Fibroblast of lung (primary cell): ENCODE measurements at regions not wholly inside any gene's neighbourhood (a gene's known extent, or its start where the extent isn't known, plus 50 kb on each side); places are given as distances from the start of the nearest gene placed in this dataset.

Source experiments
- DNase-seq, 2 donors: peaks; one replicate each; pipeline versions ENCODE4 v3.0.0 to v3.0.0-alpha.2; 2010; ENCODE audit warnings: low read depth in 2 of 2
- H2AFZ ChIP-seq: 2 replicates; pipeline ENCODE4 v1.5.1; 2012; ENCODE audit warnings: low read length, control low read depth, inconsistent platforms
- H3K27ac ChIP-seq: 2 replicates; pipeline ENCODE4 v1.5.1; 2011; ENCODE audit warnings: low read length, control low read depth; ENCODE audit not compliant: insufficient read depth
- H3K27me3 ChIP-seq: 2 replicates; pipeline ENCODE4 v1.5.1; 2011; ENCODE audit warnings: mild to moderate bottlenecking, low read length; ENCODE audit not compliant: control insufficient read depth, insufficient read depth
- H3K36me3 ChIP-seq: 2 replicates; pipeline ENCODE4 v1.5.1; 2011; ENCODE audit warnings: low read length; ENCODE audit not compliant: control insufficient read depth, insufficient read depth
- H3K4me1 ChIP-seq: 2 replicates; pipeline ENCODE4 v1.5.1; 2011; ENCODE audit warnings: low read length; ENCODE audit not compliant: control insufficient read depth, insufficient read depth; ENCODE audit errors: extremely low read depth
- H3K4me2 ChIP-seq: 2 replicates; pipeline ENCODE4 v1.5.1; 2011; ENCODE audit warnings: low read length, control low read depth; ENCODE audit not compliant: insufficient read depth; ENCODE audit errors: extremely low read depth
- H3K4me3 ChIP-seq, 4 experiments: fragments of 200-600 bp in 1 of 4; sonication (generic) in 1 of 4; replicated peaks in 1 of 4; 2 replicates each; pipeline ENCODE4 v1.5.1; 2011 to 2016; ENCODE audit warnings: low read length in 4 of 4, low read depth in 3 of 4, mild to moderate bottlenecking in 3 of 4, control low read depth in 2 of 4, inconsistent platforms in 1 of 4, mixed read lengths in 1 of 4; ENCODE audit not compliant: insufficient read depth in 1 of 4; ENCODE audit errors: control extremely low read depth in 1 of 4
- H3K79me2 ChIP-seq: 2 replicates; pipeline ENCODE4 v1.5.1; 2012; ENCODE audit warnings: mild to moderate bottlenecking, low read length, inconsistent platforms; ENCODE audit not compliant: control insufficient read depth, insufficient read depth
- H3K9ac ChIP-seq: 2 replicates; pipeline ENCODE4 v1.5.1; 2011; ENCODE audit warnings: mild to moderate bottlenecking, low read length, control low read depth; ENCODE audit not compliant: insufficient read depth
- H3K9me3 ChIP-seq: 2 replicates; pipeline ENCODE4 v1.5.1; 2012; ENCODE audit warnings: low read depth, low read length; ENCODE audit not compliant: control insufficient read depth, insufficient read depth
- H4K20me1 ChIP-seq: 2 replicates; pipeline ENCODE4 v1.5.1; 2011; ENCODE audit warnings: low read length; ENCODE audit not compliant: control insufficient read depth, insufficient read depth; ENCODE audit errors: extremely low read depth
- CTCF ChIP-seq, 2 donors: IDR thresholded peaks in 1 of 2; conservative IDR thresholded peaks in 1 of 2; 1 replicate in 1 of 2; 2 replicates in 1 of 2; pipeline ENCODE4 v1.5.1; 2011 to 2012; ENCODE audit warnings: low read length in 2 of 2, control low read depth in 1 of 2, inconsistent platforms in 1 of 2, low read depth in 1 of 2, mild to moderate bottlenecking in 1 of 2
- EZH2 ChIP-seq: IDR thresholded peaks from 2 replicates; pipeline ENCODE4 v1.5.1; 2012; ENCODE audit warnings: low read length, control low read depth, mild to moderate bottlenecking; ENCODE audit errors: missing control alignments

- Histone ChIP-seq H4K20me1 (no peaks in the 10 kb centered on the region), H3K9me3 (no peaks in the 10 kb centered on the region), H2AFZ (no peak overlapping the region), H3K27ac (no peak overlapping the region), H3K79me2 (no peaks in the 10 kb centered on the region), H3K4me2 (no peak overlapping the region), H3K27me3 (no peaks in the 10 kb centered on the region), H3K9ac (no peak overlapping the region), H3K36me3 (no peaks in the 10 kb centered on the region), H3K4me3 (no peak overlapping the region), H3K4me1 (no peaks in the 10 kb centered on the region)
- TF ChIP-seq EZH2, result no peak
- peak; percentile 55 to 72 for TF ChIP-seq CTCF (conservative IDR thresholded peaks at IDR 0.05 in 1 of 2, IDR thresholded peaks at IDR 0.05 in 1 of 2; ENCODE audit: low read depth in 1 of 2, low read length in 2 of 2)
- DNase-seq, result peak; percentile 26 to 71
Observed at GRCh38 chr5:165209101-165209727, 1703.8 kb downstream of the MAT2B start.

GRCh38 chr5:165224366-165225045 is 1719.1 kb downstream of the MAT2B start:
- Histone ChIP-seq H4K20me1 (no peaks in the 10 kb centered on the region), H3K4me3 (no peak overlapping the region), H3K4me2 (no peak overlapping the region), H3K27me3 (no peaks in the 10 kb centered on the region), H3K9ac (no peak overlapping the region), H3K36me3 (no peaks in the 10 kb centered on the region), H3K79me2 (no peaks in the 10 kb centered on the region), H3K9me3 (no peaks in the 10 kb centered on the region), H3K27ac (no peak overlapping the region), H2AFZ (no peak overlapping the region), H3K4me1 (no peaks in the 10 kb centered on the region)
- DNase-seq, result no peak
- TF ChIP-seq EZH2 (no peak), CTCF (conservative IDR thresholded peaks at IDR 0.05 in 1 of 2, IDR thresholded peaks at IDR 0.05 in 1 of 2; ENCODE audit: low read depth in 1 of 2, low read length in 2 of 2) (no peak)

GRCh38 chr5:165227515-165227914 is 1722.1 kb downstream of the MAT2B start:
- Histone ChIP-seq H3K4me3 (no peak overlapping the region), H3K9me3 (no peaks in the 10 kb centered on the region), H2AFZ (no peak overlapping the region), H3K4me2 (no peak overlapping the region), H4K20me1 (no peaks in the 10 kb centered on the region), H3K4me1 (no peaks in the 10 kb centered on the region), H3K27ac (no peak overlapping the region), H3K27me3 (no peaks in the 10 kb centered on the region), H3K9ac (no peak overlapping the region), H3K36me3 (no peaks in the 10 kb centered on the region), H3K79me2 (no peaks in the 10 kb centered on the region)
- DNase-seq, result no peak
- TF ChIP-seq EZH2, result no peak
- TF ChIP-seq CTCF (conservative IDR thresholded peaks at IDR 0.05 in 1 of 2, IDR thresholded peaks at IDR 0.05 in 1 of 2; ENCODE audit: low read depth in 1 of 2, low read length in 2 of 2), result peak in 1 of 2 donors; percentile 10
